Adrenal gland (tissue), 9 donors: ENCODE measurements at regions not wholly inside any gene's neighbourhood (a gene's known extent, or its start where the extent isn't known, plus 50 kb on each side); places are given as distances from the start of the nearest gene placed in this dataset.

Experiments
- DNase-seq, 7 donors: peaks; one replicate each; pipeline ENCODE4 v3.0.0-alpha.2; 2019 to 2020
- H3K27ac ChIP-seq, 5 donors: fragments of 200-600 bp; sonication (generic) in 4 of 5; 1 replicate in 3 of 5; 2 replicates in 2 of 5; pipeline versions ENCODE4 v1.5.1 to v1.8.0; 2016 to 2020; ENCODE audit warnings: mild to moderate bottlenecking in 1 of 5
- H3K27me3 ChIP-seq: fragments of 200-600 bp; 2 replicates; pipeline ENCODE4 v1.8.0; 2021
- H3K36me3 ChIP-seq, 2 donors: fragments of 200-600 bp; replicated peaks in 1 of 2; 1 replicate in 1 of 2; 2 replicates in 1 of 2; pipeline versions ENCODE4 v1.5.1 to v1.8.0; 2018 to 2022
- H3K4me1 ChIP-seq, 2 donors: fragments of 200-600 bp; replicated peaks in 1 of 2; 1 replicate in 1 of 2; 2 replicates in 1 of 2; pipeline versions ENCODE4 v1.5.1 to v1.8.0; 2018 to 2021
- H3K4me3 ChIP-seq, 4 donors: fragments of 200-600 bp; sonication (generic) in 3 of 4; one replicate each; pipeline ENCODE4 v1.5.1; 2016 to 2018
- H3K9me3 ChIP-seq, 3 donors: fragments of 200-600 bp; sonication (generic) in 1 of 3; replicated peaks in 1 of 3; 1 replicate in 2 of 3; 2 replicates in 1 of 3; pipeline versions ENCODE4 v1.5.1 to v1.8.0; 2016 to 2021
- CTCF ChIP-seq, 6 experiments: fragments of 450-650 bp in 4 of 6; fragments of 200-600 bp in 2 of 6; sonication (generic) in 1 of 6; IDR thresholded peaks; 1 replicate in 5 of 6; 2 replicates in 1 of 6; pipeline versions ENCODE4 v1.5.1 to v1.8.0; 2016 to 2021; ENCODE audit warnings: antibody characterized with exemption in 6 of 6, mild to moderate bottlenecking in 2 of 6, moderate library complexity in 1 of 6
- POLR2A ChIP-seq, 2 donors: fragments of 450-650 bp; IDR thresholded peaks; one replicate each; pipeline ENCODE4 v1.6.1; 2017; ENCODE audit warnings: antibody characterized with exemption in 2 of 2, mild to moderate bottlenecking in 2 of 2, moderate library complexity in 1 of 2
- WGBS, 4 donors: extraction: QIAGEN DNeasy Blood & Tissue Kit in 2 of 4; methylation state at CpG; one replicate each; pipeline versions ENCODE4 v1.1.5 to v1.1.7; 2013 to 2017; 5-methylcytosine and 5-hydroxymethylcytosine counted together
- intact Hi-C, 2 donors: fragments of 100-400 bp; cut with DNase I; formaldehyde crosslinking; loops; one replicate each; pipeline versions ENCODE4 v1.14.1 to v1.15.0; 2022 to 2023
- donor health status: healthy with polysubstance abuse.
- donor health status: Bipolar disorder and iron deficiency.
- donor health status: DM: yes; HTN: yes; CAD: no.
- donor health status: DM: no; HTN: no; CAD: no.
- donor health status: DM: no; HTN: no; CAD: no.

GRCh38 chr1:190564117-190564516 lies 86.5 kb upstream of the BRINP3 start:
- intact Hi-C loops = loop anchor here in 1 of 2 donors (10.0 kb wide), 1 partner anchor 61 kb away; no protein-coding TSS in a partner anchor
- Histone ChIP-seq H3K4me1 (no peaks in the 10 kb centered on the region), H3K9me3 (no peaks in the 10 kb centered on the region), H3K36me3 (no peaks in the 10 kb centered on the region), H3K4me3 (no peak overlapping the region), H3K27me3 (no peaks in the 10 kb centered on the region), H3K27ac (no peak overlapping the region)
- TF ChIP-seq CTCF (IDR thresholded peaks at IDR 0.05) (no peak), POLR2A (IDR thresholded peaks at IDR 0.05) (no peak)
- 76 to 91% (median 88%) methylated on average over 2 of the region's 2 CpGs for WGBS, 4 donors
- DNase-seq = no peak

GRCh38 chr1:190578017-190578416 lies 100.4 kb upstream of the BRINP3 start:
- 70 to 82% (median 79%) methylated on average over 5 of the region's 5 CpGs for WGBS, 4 donors
- Histone ChIP-seq H3K4me3 (no peak overlapping the region), H3K27me3 (no peaks in the 10 kb centered on the region), H3K27ac (no peak overlapping the region), H3K4me1 (no peaks in the 10 kb centered on the region), H3K9me3 (no peaks in the 10 kb centered on the region), H3K36me3 (no peaks in the 10 kb centered on the region)
- DNase-seq = no peak
- no peak for TF ChIP-seq CTCF (IDR thresholded peaks at IDR 0.05)
- no peak for TF ChIP-seq POLR2A (IDR thresholded peaks at IDR 0.05)
- intact Hi-C loops = no loop called here

GRCh38 chr1:190578526-190578925 lies 100.9 kb upstream of the BRINP3 start:
- no peaks in the 10 kb centered on the region for H3K27me3 ChIP-seq
- H3K4me1 ChIP-seq = no peaks in the 10 kb centered on the region
- no peak for DNase-seq
- no peaks in the 10 kb centered on the region for H3K36me3 ChIP-seq
- intact Hi-C loops = no loop called here
- TF ChIP-seq POLR2A (IDR thresholded peaks at IDR 0.05) = no peak
- no peak for TF ChIP-seq CTCF (IDR thresholded peaks at IDR 0.05)
- WGBS, 4 donors = 73 to 79% (median 76%) methylated on average over 6 of the region's 6 CpGs
- H3K27ac ChIP-seq = no peak overlapping the region
- H3K4me3 ChIP-seq = no peak overlapping the region
- H3K9me3 ChIP-seq = no peaks in the 10 kb centered on the region

- no peaks in the 10 kb centered on the region for H3K36me3 ChIP-seq
- no peak overlapping the region for H3K4me3 ChIP-seq
- H3K27me3 ChIP-seq = no peaks in the 10 kb centered on the region
- H3K27ac ChIP-seq = no peak overlapping the region
- TF ChIP-seq CTCF (IDR thresholded peaks at IDR 0.05) = no peak
- TF ChIP-seq POLR2A (IDR thresholded peaks at IDR 0.05) = no peak
- intact Hi-C loops = no loop called here
- WGBS, 4 donors = 10 to 26% (median 17%) methylated on average over 1 of the region's 1 CpG
- DNase-seq = no peak
- no peaks in the 10 kb centered on the region for H3K4me1 ChIP-seq
- H3K9me3 ChIP-seq = no peaks in the 10 kb centered on the region
These were observed 102.0 kb upstream of the BRINP3 start for GRCh38 chr1:190579552-190580193.
